ENCODE measurements at regions not wholly inside any gene's neighbourhood (a gene's known extent, or its start where the extent isn't known, plus 50 kb on each side); places are given as distances from the start of the nearest gene placed in this dataset.

DNA sequence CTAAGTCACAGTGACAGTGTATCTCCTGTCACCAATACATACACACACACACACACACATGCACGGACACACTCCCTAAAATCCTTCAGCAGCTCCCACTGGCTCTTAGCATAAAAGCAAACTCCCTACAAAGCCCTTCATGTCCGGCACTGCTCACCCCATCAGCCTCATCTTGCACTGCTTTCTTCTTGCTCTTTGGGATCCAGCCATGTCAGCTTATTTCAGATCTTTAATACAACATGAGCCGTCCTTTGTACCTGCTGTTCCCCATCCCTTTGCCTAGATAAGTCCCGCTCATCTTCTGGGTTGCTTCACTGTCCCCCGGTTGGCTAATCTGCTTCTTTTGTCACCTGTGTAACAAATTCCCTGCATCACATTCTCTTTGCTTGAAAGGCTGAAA lies 82.1 kb upstream of the VAV3 start:
- TF ChIP-seq CTCF (IDR thresholded peaks at IDR 0.05) (no peak), POLR2AphosphoS5 (IDR thresholded peaks at IDR 0.05) (no peak), EP300 (IDR thresholded peaks at IDR 0.05) (no peak), POLR2A (IDR thresholded peaks at IDR 0.05) (no peak)
- no peaks in the 10 kb centered on the region for H3K9me3 ChIP-seq
- no peak overlapping the region for H3K27ac ChIP-seq
- H3K27me3 ChIP-seq: no peaks in the 10 kb centered on the region
- no peaks in the 10 kb centered on the region for H3K36me3 ChIP-seq
- intact Hi-C loops (cut with DNase I; ENCODE audit: low total_unique reads): no loop called here
- H3K4me3 ChIP-seq: no peak overlapping the region
- WGBS, 5 donors: 69 to 83% (median 80%) methylated on average over 5 of the region's 5 CpGs
- H3K4me1 ChIP-seq: peaks cover 9 to 36% (median 21%) of the 10 kb centered on the region in 4 donors
- DNase-seq: no peak

DNA sequence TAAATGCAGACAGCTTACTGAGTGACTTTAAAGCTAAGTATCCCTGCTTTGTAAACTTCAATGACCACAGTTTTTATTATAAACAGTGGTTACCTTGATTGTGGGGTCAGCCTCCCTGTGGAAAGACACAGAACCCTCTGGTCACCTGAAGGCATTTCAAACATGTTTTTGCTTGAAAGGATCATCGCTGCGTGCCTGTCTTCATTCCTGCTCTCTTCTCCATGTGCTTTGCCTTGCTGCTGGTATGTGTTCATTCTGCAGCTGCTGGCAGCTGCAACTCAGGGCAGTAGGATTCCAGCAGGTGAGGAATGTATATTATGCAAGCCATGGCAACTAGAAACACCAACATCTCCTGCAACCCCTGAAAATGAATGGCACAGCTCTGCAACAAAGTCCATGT lies 81.0 kb upstream of the VAV3 start:
- intact Hi-C loops (cut with DNase I; ENCODE audit: low total_unique reads): no loop called here
- no peaks in the 10 kb centered on the region for H3K9me3 ChIP-seq
- WGBS, 5 donors: 44 to 79% (median 58%) methylated on average over 2 of the region's 2 CpGs
- DNase-seq: no peak
- H3K27me3 ChIP-seq: no peaks in the 10 kb centered on the region
- H3K27ac ChIP-seq: no peak overlapping the region
- peaks cover under 1 to 29% (median 15%) of the 10 kb centered on the region in 4 donors for H3K4me1 ChIP-seq
- no peaks in the 10 kb centered on the region for H3K36me3 ChIP-seq
- no peak overlapping the region for H3K4me3 ChIP-seq
- TF ChIP-seq POLR2AphosphoS5 (IDR thresholded peaks at IDR 0.05): no peak

- no peak for DNase-seq
- H3K4me3 ChIP-seq: no peak overlapping the region
- no peaks in the 10 kb centered on the region for H3K9me3 ChIP-seq
- WGBS, 5 donors: 19 to 59% (median 44%) methylated on average over 7 of the region's 7 CpGs
- H3K36me3 ChIP-seq: no peaks in the 10 kb centered on the region
- no peak overlapping the region for H3K27ac ChIP-seq
- H3K4me1 ChIP-seq: peaks cover 0 to 26% (median 11%) of the 10 kb centered on the region in 4 donors
- TF ChIP-seq POLR2AphosphoS5 (IDR thresholded peaks at IDR 0.05): no peak
- no peak for TF ChIP-seq POLR2A (IDR thresholded peaks at IDR 0.05)
- no peak for TF ChIP-seq CTCF (IDR thresholded peaks at IDR 0.05)
- no peak for TF ChIP-seq EP300 (IDR thresholded peaks at IDR 0.05)
- intact Hi-C loops (cut with DNase I; ENCODE audit: low total_unique reads): no loop called here
- no peaks in the 10 kb centered on the region for H3K27me3 ChIP-seq
Observed at GRCh38 chr1:108045460-108045859, 80.5 kb upstream of the VAV3 start.

DNA sequence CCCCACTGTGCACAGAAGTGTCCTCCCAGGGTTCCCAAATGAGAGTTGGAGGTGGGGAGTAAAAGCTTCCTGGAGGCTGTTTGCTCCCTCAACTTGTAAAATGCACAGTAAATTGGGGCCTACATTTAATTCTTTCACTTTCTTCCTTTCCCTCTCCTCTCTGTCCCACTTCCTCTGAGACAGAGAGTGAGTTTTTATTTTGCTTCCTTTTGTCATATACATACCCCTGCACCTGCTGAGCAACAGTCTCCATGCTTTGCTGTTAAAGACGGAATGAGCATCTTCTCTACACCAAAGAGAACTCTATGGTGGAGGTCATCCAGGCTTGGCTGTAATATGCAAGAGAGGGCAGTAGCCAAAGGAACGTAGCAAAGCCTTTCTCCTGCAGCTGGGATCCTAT lies 79.3 kb upstream of the VAV3 start:
- DNase-seq: no peak
- Histone ChIP-seq H3K27ac (no peak overlapping the region), H3K4me3 (no peak overlapping the region), H3K27me3 (no peaks in the 10 kb centered on the region), H3K36me3 (no peaks in the 10 kb centered on the region), H3K4me1 (peaks cover 0 to 17% (median 8%) of the 10 kb centered on the region in 4 donors), H3K9me3 (no peaks in the 10 kb centered on the region)
- WGBS, 5 donors: 59 to 76% (median 70%) methylated on average over 2 of the region's 2 CpGs
- TF ChIP-seq CTCF (IDR thresholded peaks at IDR 0.05) (no peak), POLR2A (IDR thresholded peaks at IDR 0.05) (no peak), POLR2AphosphoS5 (IDR thresholded peaks at IDR 0.05) (no peak), EP300 (IDR thresholded peaks at IDR 0.05) (no peak)
- intact Hi-C loops (cut with DNase I; ENCODE audit: low total_unique reads): no loop called here

DNA sequence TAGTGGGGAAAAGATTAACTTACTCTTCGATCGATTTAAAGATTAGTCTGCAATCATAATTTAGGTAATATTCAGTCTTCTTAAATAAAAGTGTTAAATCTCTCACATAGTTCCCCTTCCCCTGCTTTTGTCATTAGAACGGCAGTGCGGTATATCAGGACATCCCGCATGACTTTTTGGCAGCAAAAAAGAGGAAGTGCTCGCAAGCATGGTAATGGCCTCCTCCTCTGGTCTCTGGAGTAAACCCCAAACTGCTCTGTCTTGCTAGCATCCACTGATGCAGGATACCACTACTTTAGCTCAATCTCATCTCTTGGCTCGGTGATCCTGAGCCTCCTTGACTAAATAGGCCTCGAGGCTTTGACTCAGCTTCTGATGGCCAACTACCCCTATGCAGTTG lies 78.7 kb upstream of the VAV3 start:
- no peaks in the 10 kb centered on the region for H3K9me3 ChIP-seq
- no peak overlapping the region for H3K27ac ChIP-seq
- no peak overlapping the region for H3K4me3 ChIP-seq
- peaks cover 0 to 17% (median 7%) of the 10 kb centered on the region in 4 donors for H3K4me1 ChIP-seq
- intact Hi-C loops (cut with DNase I; ENCODE audit: low total_unique reads): no loop called here
- DNase-seq: no peak
- no peaks in the 10 kb centered on the region for H3K27me3 ChIP-seq
- TF ChIP-seq CTCF (IDR thresholded peaks at IDR 0.05) (no peak), EP300 (IDR thresholded peaks at IDR 0.05) (no peak), POLR2AphosphoS5 (IDR thresholded peaks at IDR 0.05) (no peak), POLR2A (IDR thresholded peaks at IDR 0.05) (no peak)
- 67 to 94% (median 85%) methylated on average over 8 of the region's 8 CpGs for WGBS, 5 donors
- H3K36me3 ChIP-seq: no peaks in the 10 kb centered on the region

Measured in stomach (tissue), 8 donors.